ENCODE measurements at regions not wholly inside any gene's neighbourhood (a gene's known extent, or its start where the extent isn't known, plus 50 kb on each side); places are given as distances from the start of the nearest gene placed in this dataset.

DNA sequence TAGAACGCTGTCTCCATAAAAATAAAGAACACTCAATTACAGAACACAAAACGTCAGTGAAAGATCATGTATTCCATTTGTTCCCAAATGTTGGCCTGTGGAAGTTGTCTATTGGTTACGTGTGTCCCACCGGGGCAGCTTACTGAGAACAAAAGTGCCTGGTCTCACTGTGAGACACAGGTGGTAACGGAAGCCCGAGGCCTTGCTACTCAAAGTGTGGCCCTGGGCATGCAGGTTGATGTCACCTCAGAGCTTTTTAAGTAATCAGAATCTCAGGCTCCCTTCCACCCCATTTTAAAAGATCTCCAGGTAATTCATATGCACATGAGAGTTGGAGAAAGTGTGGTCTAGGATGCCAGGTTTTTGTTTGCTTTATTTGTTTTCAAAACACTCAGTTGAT is 422.5 kb upstream of the OPRM1 start (continued):
- TF ChIP-seq, protein P1, sequence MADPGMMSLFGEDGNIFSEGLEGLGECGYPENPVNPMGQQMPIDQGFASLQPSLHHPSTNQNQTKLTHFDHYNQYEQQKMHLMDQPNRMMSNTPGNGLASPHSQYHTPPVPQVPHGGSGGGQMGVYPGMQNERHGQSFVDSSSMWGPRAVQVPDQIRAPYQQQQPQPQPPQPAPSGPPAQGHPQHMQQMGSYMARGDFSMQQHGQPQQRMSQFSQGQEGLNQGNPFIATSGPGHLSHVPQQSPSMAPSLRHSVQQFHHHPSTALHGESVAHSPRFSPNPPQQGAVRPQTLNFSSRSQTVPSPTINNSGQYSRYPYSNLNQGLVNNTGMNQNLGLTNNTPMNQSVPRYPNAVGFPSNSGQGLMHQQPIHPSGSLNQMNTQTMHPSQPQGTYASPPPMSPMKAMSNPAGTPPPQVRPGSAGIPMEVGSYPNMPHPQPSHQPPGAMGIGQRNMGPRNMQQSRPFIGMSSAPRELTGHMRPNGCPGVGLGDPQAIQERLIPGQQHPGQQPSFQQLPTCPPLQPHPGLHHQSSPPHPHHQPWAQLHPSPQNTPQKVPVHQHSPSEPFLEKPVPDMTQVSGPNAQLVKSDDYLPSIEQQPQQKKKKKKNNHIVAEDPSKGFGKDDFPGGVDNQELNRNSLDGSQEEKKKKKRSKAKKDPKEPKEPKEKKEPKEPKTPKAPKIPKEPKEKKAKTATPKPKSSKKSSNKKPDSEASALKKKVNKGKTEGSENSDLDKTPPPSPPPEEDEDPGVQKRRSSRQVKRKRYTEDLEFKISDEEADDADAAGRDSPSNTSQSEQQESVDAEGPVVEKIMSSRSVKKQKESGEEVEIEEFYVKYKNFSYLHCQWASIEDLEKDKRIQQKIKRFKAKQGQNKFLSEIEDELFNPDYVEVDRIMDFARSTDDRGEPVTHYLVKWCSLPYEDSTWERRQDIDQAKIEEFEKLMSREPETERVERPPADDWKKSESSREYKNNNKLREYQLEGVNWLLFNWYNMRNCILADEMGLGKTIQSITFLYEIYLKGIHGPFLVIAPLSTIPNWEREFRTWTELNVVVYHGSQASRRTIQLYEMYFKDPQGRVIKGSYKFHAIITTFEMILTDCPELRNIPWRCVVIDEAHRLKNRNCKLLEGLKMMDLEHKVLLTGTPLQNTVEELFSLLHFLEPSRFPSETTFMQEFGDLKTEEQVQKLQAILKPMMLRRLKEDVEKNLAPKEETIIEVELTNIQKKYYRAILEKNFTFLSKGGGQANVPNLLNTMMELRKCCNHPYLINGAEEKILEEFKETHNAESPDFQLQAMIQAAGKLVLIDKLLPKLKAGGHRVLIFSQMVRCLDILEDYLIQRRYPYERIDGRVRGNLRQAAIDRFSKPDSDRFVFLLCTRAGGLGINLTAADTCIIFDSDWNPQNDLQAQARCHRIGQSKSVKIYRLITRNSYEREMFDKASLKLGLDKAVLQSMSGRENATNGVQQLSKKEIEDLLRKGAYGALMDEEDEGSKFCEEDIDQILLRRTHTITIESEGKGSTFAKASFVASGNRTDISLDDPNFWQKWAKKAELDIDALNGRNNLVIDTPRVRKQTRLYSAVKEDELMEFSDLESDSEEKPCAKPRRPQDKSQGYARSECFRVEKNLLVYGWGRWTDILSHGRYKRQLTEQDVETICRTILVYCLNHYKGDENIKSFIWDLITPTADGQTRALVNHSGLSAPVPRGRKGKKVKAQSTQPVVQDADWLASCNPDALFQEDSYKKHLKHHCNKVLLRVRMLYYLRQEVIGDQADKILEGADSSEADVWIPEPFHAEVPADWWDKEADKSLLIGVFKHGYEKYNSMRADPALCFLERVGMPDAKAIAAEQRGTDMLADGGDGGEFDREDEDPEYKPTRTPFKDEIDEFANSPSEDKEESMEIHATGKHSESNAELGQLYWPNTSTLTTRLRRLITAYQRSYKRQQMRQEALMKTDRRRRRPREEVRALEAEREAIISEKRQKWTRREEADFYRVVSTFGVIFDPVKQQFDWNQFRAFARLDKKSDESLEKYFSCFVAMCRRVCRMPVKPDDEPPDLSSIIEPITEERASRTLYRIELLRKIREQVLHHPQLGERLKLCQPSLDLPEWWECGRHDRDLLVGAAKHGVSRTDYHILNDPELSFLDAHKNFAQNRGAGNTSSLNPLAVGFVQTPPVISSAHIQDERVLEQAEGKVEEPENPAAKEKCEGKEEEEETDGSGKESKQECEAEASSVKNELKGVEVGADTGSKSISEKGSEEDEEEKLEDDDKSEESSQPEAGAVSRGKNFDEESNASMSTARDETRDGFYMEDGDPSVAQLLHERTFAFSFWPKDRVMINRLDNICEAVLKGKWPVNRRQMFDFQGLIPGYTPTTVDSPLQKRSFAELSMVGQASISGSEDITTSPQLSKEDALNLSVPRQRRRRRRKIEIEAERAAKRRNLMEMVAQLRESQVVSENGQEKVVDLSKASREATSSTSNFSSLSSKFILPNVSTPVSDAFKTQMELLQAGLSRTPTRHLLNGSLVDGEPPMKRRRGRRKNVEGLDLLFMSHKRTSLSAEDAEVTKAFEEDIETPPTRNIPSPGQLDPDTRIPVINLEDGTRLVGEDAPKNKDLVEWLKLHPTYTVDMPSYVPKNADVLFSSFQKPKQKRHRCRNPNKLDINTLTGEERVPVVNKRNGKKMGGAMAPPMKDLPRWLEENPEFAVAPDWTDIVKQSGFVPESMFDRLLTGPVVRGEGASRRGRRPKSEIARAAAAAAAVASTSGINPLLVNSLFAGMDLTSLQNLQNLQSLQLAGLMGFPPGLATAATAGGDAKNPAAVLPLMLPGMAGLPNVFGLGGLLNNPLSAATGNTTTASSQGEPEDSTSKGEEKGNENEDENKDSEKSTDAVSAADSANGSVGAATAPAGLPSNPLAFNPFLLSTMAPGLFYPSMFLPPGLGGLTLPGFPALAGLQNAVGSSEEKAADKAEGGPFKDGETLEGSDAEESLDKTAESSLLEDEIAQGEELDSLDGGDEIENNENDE (IDR thresholded peaks at IDR 0.05; ENCODE audit: low read depth, low read length): no peak
- TF ChIP-seq CBFA2T2 (conservative IDR thresholded peaks at IDR 0.05) (no peak), BRCA1 (IDR thresholded peaks at IDR 0.05) (no peak), BRCA1 (CRISPR knock-in tag; IDR thresholded peaks at IDR 0.05) (no peak), ZNF583 (CRISPR knock-in tag; IDR thresholded peaks at IDR 0.05) (no peak), SIX5 (IDR thresholded peaks at IDR 0.05; ENCODE audit: borderline replicate concordance in 1 of 2, insufficient read depth in 1 of 2, low read depth in 1 of 2, low read length in 2 of 2) (no peak), PTRF (tag; IDR thresholded peaks at IDR 0.05) (no peak), ZNF384 (IDR thresholded peaks at IDR 0.05; ENCODE audit: low read depth, low read length) (no peak), TRIM28 (IDR thresholded peaks at IDR 0.05) (no peak), NFXL1 (CRISPR knock-in tag; IDR thresholded peaks at IDR 0.05) (no peak), ZNF324 (CRISPR knock-in tag; IDR thresholded peaks at IDR 0.05) (no peak)
- TF ChIP-seq, protein P2, sequence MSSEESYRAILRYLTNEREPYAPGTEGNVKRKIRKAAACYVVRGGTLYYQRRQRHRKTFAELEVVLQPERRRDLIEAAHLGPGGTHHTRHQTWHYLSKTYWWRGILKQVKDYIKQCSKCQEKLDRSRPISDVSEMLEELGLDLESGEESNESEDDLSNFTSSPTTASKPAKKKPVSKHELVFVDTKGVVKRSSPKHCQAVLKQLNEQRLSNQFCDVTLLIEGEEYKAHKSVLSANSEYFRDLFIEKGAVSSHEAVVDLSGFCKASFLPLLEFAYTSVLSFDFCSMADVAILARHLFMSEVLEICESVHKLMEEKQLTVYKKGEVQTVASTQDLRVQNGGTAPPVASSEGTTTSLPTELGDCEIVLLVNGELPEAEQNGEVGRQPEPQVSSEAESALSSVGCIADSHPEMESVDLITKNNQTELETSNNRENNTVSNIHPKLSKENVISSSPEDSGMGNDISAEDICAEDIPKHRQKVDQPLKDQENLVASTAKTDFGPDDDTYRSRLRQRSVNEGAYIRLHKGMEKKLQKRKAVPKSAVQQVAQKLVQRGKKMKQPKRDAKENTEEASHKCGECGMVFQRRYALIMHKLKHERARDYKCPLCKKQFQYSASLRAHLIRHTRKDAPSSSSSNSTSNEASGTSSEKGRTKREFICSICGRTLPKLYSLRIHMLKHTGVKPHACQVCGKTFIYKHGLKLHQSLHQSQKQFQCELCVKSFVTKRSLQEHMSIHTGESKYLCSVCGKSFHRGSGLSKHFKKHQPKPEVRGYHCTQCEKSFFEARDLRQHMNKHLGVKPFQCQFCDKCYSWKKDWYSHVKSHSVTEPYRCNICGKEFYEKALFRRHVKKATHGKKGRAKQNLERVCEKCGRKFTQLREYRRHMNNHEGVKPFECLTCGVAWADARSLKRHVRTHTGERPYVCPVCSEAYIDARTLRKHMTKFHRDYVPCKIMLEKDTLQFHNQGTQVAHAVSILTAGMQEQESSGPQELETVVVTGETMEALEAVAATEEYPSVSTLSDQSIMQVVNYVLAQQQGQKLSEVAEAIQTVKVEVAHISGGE (CRISPR knock-in tag; IDR thresholded peaks at IDR 0.05): no peak
